ENCODE measurements at regions not wholly inside any gene's neighbourhood (a gene's known extent, or its start where the extent isn't known, plus 50 kb on each side); places are given as distances from the start of the nearest gene placed in this dataset.

DNA sequence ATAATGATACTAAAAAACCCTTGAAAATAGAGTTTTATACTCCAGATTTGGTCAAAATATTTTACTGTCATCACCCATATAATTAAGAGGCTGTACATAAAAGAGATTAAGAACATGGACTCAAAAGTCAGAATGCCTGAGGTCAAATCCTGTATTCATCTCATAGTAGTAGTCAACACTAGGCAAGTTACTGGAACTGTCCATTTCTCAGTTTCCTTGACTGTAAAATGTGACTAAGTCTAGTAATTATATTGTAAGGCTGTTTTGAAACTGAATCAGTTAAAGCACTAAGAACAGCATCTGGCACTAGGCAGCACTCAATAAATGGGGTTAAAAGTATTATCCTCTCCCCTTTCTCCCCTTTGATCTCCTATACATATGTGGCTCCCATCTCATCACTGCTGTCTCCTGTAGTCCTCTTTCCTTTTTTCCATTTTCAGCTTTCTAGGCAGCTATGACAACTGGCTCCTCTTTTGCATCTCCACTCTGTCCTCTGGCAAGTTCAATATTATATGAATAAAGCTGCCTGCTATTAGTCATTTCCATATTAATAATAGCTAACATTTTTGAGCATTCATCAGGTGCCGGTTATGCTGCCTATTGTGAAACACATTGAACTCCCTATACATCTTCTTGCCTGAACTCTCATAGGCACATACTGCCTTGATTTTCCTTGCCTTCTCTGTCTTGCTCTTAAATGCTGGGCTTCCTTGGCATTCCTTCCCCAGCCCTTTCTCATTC, 185.8 kb upstream of the NREP start:
- Histone ChIP-seq H3K4me1 (ENCODE audit: insufficient read depth, low read length, poor library complexity, severe bottlenecking) (no peaks in the 10 kb centered on the region), H3K9me2 (ENCODE audit: insufficient read depth, low read length) (no peaks in the 10 kb centered on the region), H3K79me2 (ENCODE audit: insufficient read depth, low read depth, low read length) (no peaks in the 10 kb centered on the region), H4K20me1 (ENCODE audit: insufficient read depth, low read length) (no peaks in the 10 kb centered on the region), H2AFZ (ENCODE audit: low read length) (no peak overlapping the region), H3K4me2 (ENCODE audit: low read length) (no peak overlapping the region), H3K4me3 (ENCODE audit: low read depth, low read length, poor library complexity, severe bottlenecking) (no peak overlapping the region), H3K27ac (ENCODE audit: low read depth, low read length, poor library complexity, severe bottlenecking) (no peak overlapping the region), H3K36me3 (ENCODE audit: insufficient read depth, low read length) (no peaks in the 10 kb centered on the region), H3K9me3 (ENCODE audit: low read length) (no peaks in the 10 kb centered on the region)
- TF ChIP-seq CTCF (conservative IDR thresholded peaks at IDR 0.05; ENCODE audit: low read length) = no peak
- TF ChIP-seq EZH2phosphoT487 (IDR thresholded peaks at IDR 0.05; ENCODE audit: borderline replicate concordance, low read depth, low read length) = no peak
- intact Hi-C loops (cut with micrococcal nuclease; ENCODE audit: unreplicated experiment) = no loop called here
- DNase-seq (ENCODE audit: low spot score) = no peak
- CTCF ChIA-PET (ENCODE audit: unreplicated experiment) = no interaction called here
- no TSS peak for BruUV-seq (replicated peaks)
- POLR2A ChIA-PET = interaction anchor here (0.6 to 1.2 kb wide), 3 partner anchors 9 to 1476 kb away, joined by 3 to 4 read pairs (median 4); no protein-coding TSS in a partner anchor

DNA sequence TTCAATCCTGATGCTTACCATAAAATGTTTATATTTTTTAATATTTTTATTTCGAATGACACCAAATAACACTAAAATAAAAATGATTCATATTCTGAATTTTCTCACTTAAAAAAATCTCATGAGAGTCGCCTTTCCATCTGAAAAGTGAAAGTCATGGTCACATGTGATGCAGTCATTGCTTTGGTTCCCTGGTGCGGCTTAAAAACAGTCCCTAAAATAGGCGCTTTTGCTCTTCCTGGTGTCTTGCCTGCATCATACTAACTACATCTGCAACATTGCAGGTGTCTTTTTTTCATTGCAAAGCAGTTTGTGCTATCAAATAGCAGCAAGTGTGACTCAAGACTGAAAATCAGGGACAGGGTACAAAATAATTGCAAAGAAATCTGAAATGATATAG, 185.2 kb upstream of the NREP start:
- H4K20me1 ChIP-seq (ENCODE audit: insufficient read depth, low read length) = no peaks in the 10 kb centered on the region
- BruUV-seq (replicated peaks) = no TSS peak
- no peak for DNase-seq (ENCODE audit: low spot score)
- H3K9me3 ChIP-seq (ENCODE audit: low read length) = no peaks in the 10 kb centered on the region
- intact Hi-C loops (cut with micrococcal nuclease; ENCODE audit: unreplicated experiment) = no loop called here
- H3K36me3 ChIP-seq (ENCODE audit: insufficient read depth, low read length) = no peaks in the 10 kb centered on the region
- H3K4me3 ChIP-seq (ENCODE audit: low read depth, low read length, poor library complexity, severe bottlenecking) = no peak overlapping the region
- no peaks in the 10 kb centered on the region for H3K79me2 ChIP-seq (ENCODE audit: insufficient read depth, low read depth, low read length)
- no peaks in the 10 kb centered on the region for H3K4me1 ChIP-seq (ENCODE audit: insufficient read depth, low read length, poor library complexity, severe bottlenecking)
- H2AFZ ChIP-seq (ENCODE audit: low read length) = no peak overlapping the region
- ChIA-PET POLR2A (no interaction called here), CTCF (ENCODE audit: unreplicated experiment) (no interaction called here)
- H3K4me2 ChIP-seq (ENCODE audit: low read length) = no peak overlapping the region
- TF ChIP-seq CTCF (conservative IDR thresholded peaks at IDR 0.05; ENCODE audit: low read length) = no peak
- no peak for TF ChIP-seq EZH2phosphoT487 (IDR thresholded peaks at IDR 0.05; ENCODE audit: borderline replicate concordance, low read depth, low read length)
- no peak overlapping the region for H3K27ac ChIP-seq (ENCODE audit: low read depth, low read length, poor library complexity, severe bottlenecking)
- H3K9me2 ChIP-seq (ENCODE audit: insufficient read depth, low read length) = no peaks in the 10 kb centered on the region

- no peaks in the 10 kb centered on the region for H4K20me1 ChIP-seq (ENCODE audit: insufficient read depth, low read length)
- no TSS peak for BruUV-seq (replicated peaks)
- CTCF ChIA-PET (ENCODE audit: unreplicated experiment) = no interaction called here
These were observed 180.1 kb upstream of the NREP start for GRCh38 chr5:111937094-111937493.

More at GRCh38 chr5:111937094-111937493, 180.1 kb upstream of the NREP start:
- POLR2A ChIA-PET = interaction anchor here (0.6 kb wide), 1 partner anchor 167 kb away, joined by 3 read pairs; no protein-coding TSS in a partner anchor
- no peaks in the 10 kb centered on the region for H3K9me2 ChIP-seq (ENCODE audit: insufficient read depth, low read length)
- H3K4me3 ChIP-seq (ENCODE audit: low read depth, low read length, poor library complexity, severe bottlenecking) = no peak overlapping the region
- no peaks in the 10 kb centered on the region for H3K36me3 ChIP-seq (ENCODE audit: insufficient read depth, low read length)
- TF ChIP-seq CTCF (conservative IDR thresholded peaks at IDR 0.05; ENCODE audit: low read length) (no peak), EZH2phosphoT487 (IDR thresholded peaks at IDR 0.05; ENCODE audit: borderline replicate concordance, low read depth, low read length) (no peak)
- DNase-seq (ENCODE audit: low spot score) = no peak
- no peaks in the 10 kb centered on the region for H3K4me1 ChIP-seq (ENCODE audit: insufficient read depth, low read length, poor library complexity, severe bottlenecking)
- H3K27ac ChIP-seq (ENCODE audit: low read depth, low read length, poor library complexity, severe bottlenecking) = no peak overlapping the region
- intact Hi-C loops (cut with micrococcal nuclease; ENCODE audit: unreplicated experiment) = no loop called here
- no peak overlapping the region for H2AFZ ChIP-seq (ENCODE audit: low read length)
- no peak overlapping the region for H3K4me2 ChIP-seq (ENCODE audit: low read length)
- no peaks in the 10 kb centered on the region for H3K9me3 ChIP-seq (ENCODE audit: low read length)
- H3K79me2 ChIP-seq (ENCODE audit: insufficient read depth, low read depth, low read length) = no peaks in the 10 kb centered on the region
